ENCODE measurements at regions not wholly inside any gene's neighbourhood (a gene's known extent, or its start where the extent isn't known, plus 50 kb on each side); places are given as distances from the start of the nearest gene placed in this dataset.
A peak's percentile ranks its signal among the peaks of the same experiment; 100 is the strongest.

GRCh38 chr6:159107451-159108260 is 61.5 kb upstream of the FNDC1 start:
- no peak overlapping the region for H3K4me2 ChIP-seq
- TF ChIP-seq EZH2phosphoT487 (IDR thresholded peaks at IDR 0.05) (no peak), EZH2 (IDR thresholded peaks at IDR 0.05) (no peak), CTCF (IDR thresholded peaks at IDR 0.05) (no peak)
- Mint-ChIP-seq H3K9me3 (no peaks in the 10 kb centered on the region), H3K4me3 (no peak overlapping the region), H3K27me3 (ENCODE audit: insufficient read depth, low read depth) (peaks cover 13% of the 10 kb centered on the region), H3K36me3 (no peaks in the 10 kb centered on the region), H3K27ac (no peak overlapping the region), H3K4me1 (peaks cover 20% of the 10 kb centered on the region)
- H3K4me3 ChIP-seq, result no peak overlapping the region
- H3F3A ChIP-seq (ENCODE audit: low read depth), result no peaks in the 10 kb centered on the region
- H3K27me3 ChIP-seq, result no peaks in the 10 kb centered on the region
- no peak overlapping the region for H3K27ac ChIP-seq
- H3K9me3 ChIP-seq (ENCODE audit: low read depth), result no peaks in the 10 kb centered on the region
- peaks cover 5% of the 10 kb centered on the region for H3K4me1 ChIP-seq
- H3K9ac ChIP-seq, result no peak overlapping the region
- peak overlapping the region; percentile 96 for H2AFZ ChIP-seq (replicated peaks)
- H3K36me3 ChIP-seq, result no peaks in the 10 kb centered on the region
- no peaks in the 10 kb centered on the region for H4K20me1 ChIP-seq (ENCODE audit: low read depth)
- no peaks in the 10 kb centered on the region for H3K79me2 ChIP-seq (ENCODE audit: low read depth)
- no peak for DNase-seq (ENCODE audit: low spot score)

GRCh38 chr6:159106627-159107241 is 61.9 kb upstream of the TAGAP start:
- Histone ChIP-seq H4K20me1 (ENCODE audit: low read depth) (no peaks in the 10 kb centered on the region), H2AFZ (replicated peaks) (peak overlapping the region; percentile 96), H3K4me3 (no peak overlapping the region), H3K27ac (no peak overlapping the region), H3K4me1 (peaks cover 5% of the 10 kb centered on the region), H3F3A (ENCODE audit: low read depth) (no peaks in the 10 kb centered on the region), H3K4me2 (no peak overlapping the region), H3K9ac (no peak overlapping the region), H3K27me3 (no peaks in the 10 kb centered on the region), H3K9me3 (ENCODE audit: low read depth) (no peaks in the 10 kb centered on the region), H3K36me3 (no peaks in the 10 kb centered on the region), H3K79me2 (ENCODE audit: low read depth) (no peaks in the 10 kb centered on the region)
- TF ChIP-seq EZH2phosphoT487 (IDR thresholded peaks at IDR 0.05) (no peak), CTCF (IDR thresholded peaks at IDR 0.05) (no peak), EZH2 (IDR thresholded peaks at IDR 0.05) (no peak)
- peaks cover 13% of the 10 kb centered on the region for H3K27me3 Mint-ChIP-seq (ENCODE audit: insufficient read depth, low read depth)
- no peaks in the 10 kb centered on the region for H3K36me3 Mint-ChIP-seq
- peak; percentile 66 for DNase-seq (ENCODE audit: low spot score)
- no peaks in the 10 kb centered on the region for H3K9me3 Mint-ChIP-seq
- no peak overlapping the region for H3K4me3 Mint-ChIP-seq
- peaks cover 20% of the 10 kb centered on the region for H3K4me1 Mint-ChIP-seq
- H3K27ac Mint-ChIP-seq, result peak overlapping the region; percentile 7

GRCh38 chr6:159105716-159106115 is 60.9 kb upstream of the TAGAP start:
- no peaks in the 10 kb centered on the region for H3K27me3 ChIP-seq
- no peaks in the 10 kb centered on the region for H3K36me3 ChIP-seq
- no peak for DNase-seq (ENCODE audit: low spot score)
- no peak overlapping the region for H2AFZ ChIP-seq (replicated peaks)
- no peak overlapping the region for H3K4me3 ChIP-seq
- H3K27ac ChIP-seq, result no peak overlapping the region
- H3K27me3 Mint-ChIP-seq (ENCODE audit: insufficient read depth, low read depth), result peaks cover 13% of the 10 kb centered on the region
- H4K20me1 ChIP-seq (ENCODE audit: low read depth), result no peaks in the 10 kb centered on the region
- no peak overlapping the region for H3K27ac Mint-ChIP-seq
- H3K9me3 ChIP-seq (ENCODE audit: low read depth), result no peaks in the 10 kb centered on the region
- no peaks in the 10 kb centered on the region for H3K79me2 ChIP-seq (ENCODE audit: low read depth)
- H3K36me3 Mint-ChIP-seq, result no peaks in the 10 kb centered on the region
- H3K4me3 Mint-ChIP-seq, result no peak overlapping the region
- H3K4me1 Mint-ChIP-seq, result peaks cover 23% of the 10 kb centered on the region
- no peak overlapping the region for H3K4me2 ChIP-seq
- no peaks in the 10 kb centered on the region for H3K9me3 Mint-ChIP-seq
- TF ChIP-seq EZH2phosphoT487 (IDR thresholded peaks at IDR 0.05) (no peak), EZH2 (IDR thresholded peaks at IDR 0.05) (no peak), CTCF (IDR thresholded peaks at IDR 0.05) (no peak)
- no peaks in the 10 kb centered on the region for H3F3A ChIP-seq (ENCODE audit: low read depth)
- peaks cover 5% of the 10 kb centered on the region for H3K4me1 ChIP-seq
- no peak overlapping the region for H3K9ac ChIP-seq
